Loucy (cell line): ENCODE measurements at regions not wholly inside any gene's neighbourhood (a gene's known extent, or its start where the extent isn't known, plus 50 kb on each side); places are given as distances from the start of the nearest gene placed in this dataset.

ENCODE experiments used
- H2AFZ ChIP-seq: fragments of 200-600 bp; sonication (generic); 2 replicates; pipeline ENCODE4 v1.6.0; 2016; ENCODE audit warnings: antibody characterized with exemption, mild to moderate bottlenecking, low read length, moderate library complexity
- H3F3A ChIP-seq: fragments of 200-600 bp; 2 replicates; pipeline ENCODE4 v1.6.0; 2016; ENCODE audit warnings: antibody characterized with exemption, low read depth, mild to moderate bottlenecking
- H3K27me3 ChIP-seq: fragments of 200-600 bp; sonication (generic); 2 replicates; pipeline ENCODE4 v1.6.1; 2014; ENCODE audit warnings: low read length, mild to moderate bottlenecking; ENCODE audit not compliant: insufficient read depth, poor library complexity, severe bottlenecking
- H3K36me3 ChIP-seq: fragments of 200-600 bp; sonication (generic); 2 replicates; pipeline ENCODE4 v1.6.1; 2016; ENCODE audit warnings: low read length; ENCODE audit not compliant: insufficient read depth
- H3K4me1 ChIP-seq: fragments of 200-600 bp; sonication (generic); 2 replicates; pipeline ENCODE4 v1.5.1; 2014; ENCODE audit warnings: low read length, mild to moderate bottlenecking; ENCODE audit not compliant: insufficient read depth, poor library complexity, severe bottlenecking
- H3K4me2 ChIP-seq: fragments of 200-600 bp; sonication (generic); 2 replicates; pipeline ENCODE4 v1.6.0; 2014; ENCODE audit warnings: antibody characterized with exemption, low read length, low read depth, mild to moderate bottlenecking; ENCODE audit not compliant: poor library complexity, severe bottlenecking
- H3K4me3 ChIP-seq: fragments of 200-600 bp; sonication (generic); 2 replicates; pipeline ENCODE4 v1.5.1; 2014; ENCODE audit warnings: low read length, mild to moderate bottlenecking, mixed read lengths; ENCODE audit not compliant: poor library complexity, severe bottlenecking
- H3K79me2 ChIP-seq: fragments of 200-600 bp; sonication (generic); 2 replicates; pipeline ENCODE4 v1.6.1; 2014; ENCODE audit warnings: low read length; ENCODE audit not compliant: insufficient read depth
- H3K9ac ChIP-seq: fragments of 200-600 bp; sonication (generic); 2 replicates; pipeline ENCODE4 v1.6.0; 2014; ENCODE audit warnings: mild to moderate bottlenecking, low read depth, low read length, moderate library complexity; ENCODE audit not compliant: poor library complexity, severe bottlenecking
- H3K9me2 ChIP-seq: fragments of 200-600 bp; sonication (generic); replicated peaks from 2 replicates; pipeline ENCODE4 v1.6.1; 2016; ENCODE audit warnings: low read depth, low read length, mixed read lengths
- H3K9me3 ChIP-seq: fragments of 200-600 bp; sonication (generic); 2 replicates; pipeline ENCODE4 v1.6.1; 2014; ENCODE audit warnings: mild to moderate bottlenecking, antibody characterized with exemption, low read length, low read depth; ENCODE audit not compliant: insufficient read depth
- H4K20me1 ChIP-seq: fragments of 200-600 bp; sonication (generic); 2 replicates; pipeline ENCODE4 v1.6.0; 2014; ENCODE audit warnings: antibody characterized with exemption, low read length, mild to moderate bottlenecking; ENCODE audit not compliant: insufficient read depth, poor library complexity, severe bottlenecking
- EZH2phosphoT487 ChIP-seq: fragments of 200-600 bp; IDR thresholded peaks from 2 replicates; pipeline ENCODE4 v1.6.1; 2018; ENCODE audit warnings: antibody characterized with exemption, mild to moderate bottlenecking, moderate library complexity, borderline replicate concordance
- TF ChIP-seq, protein P1 (sequence below): fragments of 200-600 bp; sonication (generic); conservative IDR thresholded peaks from 2 replicates; pipeline ENCODE4 v1.5.1; 2014; ENCODE audit warnings: mild to moderate bottlenecking, antibody characterized with exemption, low read length

DNA sequence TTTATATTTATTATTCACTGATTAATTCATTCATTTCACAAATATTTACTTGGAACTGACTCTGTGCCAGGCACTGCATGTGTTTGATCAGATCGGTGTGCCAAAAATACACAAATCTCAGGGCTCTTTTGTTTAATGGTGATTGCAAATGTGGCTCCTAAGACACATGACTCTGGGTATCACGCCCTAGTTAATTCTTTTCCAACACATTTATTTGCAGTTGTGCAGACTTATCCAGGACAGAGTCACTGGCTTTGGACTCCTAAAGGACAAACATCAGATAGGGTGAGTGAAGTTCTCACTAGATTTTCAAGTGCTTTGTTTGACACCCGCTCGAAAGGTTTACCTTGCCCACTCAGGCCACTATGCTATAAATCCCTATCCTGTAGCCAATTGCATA is 335.5 kb downstream of the BARHL2 start:
- H3K9me2 ChIP-seq, result no peaks in the 10 kb centered on the region
- no peak overlapping the region for H3K4me3 ChIP-seq
- no peak overlapping the region for H3K9ac ChIP-seq
- H3K36me3 ChIP-seq, result no peaks in the 10 kb centered on the region
- H3K27me3 ChIP-seq, result no peaks in the 10 kb centered on the region
- H4K20me1 ChIP-seq, result no peaks in the 10 kb centered on the region
- H3K4me1 ChIP-seq, result no peaks in the 10 kb centered on the region
- H2AFZ ChIP-seq, result no peak overlapping the region
- H3F3A ChIP-seq, result no peaks in the 10 kb centered on the region
- no peaks in the 10 kb centered on the region for H3K9me3 ChIP-seq
- no peak for TF ChIP-seq EZH2phosphoT487
- TF ChIP-seq, protein P1, sequence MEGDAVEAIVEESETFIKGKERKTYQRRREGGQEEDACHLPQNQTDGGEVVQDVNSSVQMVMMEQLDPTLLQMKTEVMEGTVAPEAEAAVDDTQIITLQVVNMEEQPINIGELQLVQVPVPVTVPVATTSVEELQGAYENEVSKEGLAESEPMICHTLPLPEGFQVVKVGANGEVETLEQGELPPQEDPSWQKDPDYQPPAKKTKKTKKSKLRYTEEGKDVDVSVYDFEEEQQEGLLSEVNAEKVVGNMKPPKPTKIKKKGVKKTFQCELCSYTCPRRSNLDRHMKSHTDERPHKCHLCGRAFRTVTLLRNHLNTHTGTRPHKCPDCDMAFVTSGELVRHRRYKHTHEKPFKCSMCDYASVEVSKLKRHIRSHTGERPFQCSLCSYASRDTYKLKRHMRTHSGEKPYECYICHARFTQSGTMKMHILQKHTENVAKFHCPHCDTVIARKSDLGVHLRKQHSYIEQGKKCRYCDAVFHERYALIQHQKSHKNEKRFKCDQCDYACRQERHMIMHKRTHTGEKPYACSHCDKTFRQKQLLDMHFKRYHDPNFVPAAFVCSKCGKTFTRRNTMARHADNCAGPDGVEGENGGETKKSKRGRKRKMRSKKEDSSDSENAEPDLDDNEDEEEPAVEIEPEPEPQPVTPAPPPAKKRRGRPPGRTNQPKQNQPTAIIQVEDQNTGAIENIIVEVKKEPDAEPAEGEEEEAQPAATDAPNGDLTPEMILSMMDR, result no peak
- no peaks in the 10 kb centered on the region for H3K79me2 ChIP-seq
- no peak overlapping the region for H3K4me2 ChIP-seq

DNA sequence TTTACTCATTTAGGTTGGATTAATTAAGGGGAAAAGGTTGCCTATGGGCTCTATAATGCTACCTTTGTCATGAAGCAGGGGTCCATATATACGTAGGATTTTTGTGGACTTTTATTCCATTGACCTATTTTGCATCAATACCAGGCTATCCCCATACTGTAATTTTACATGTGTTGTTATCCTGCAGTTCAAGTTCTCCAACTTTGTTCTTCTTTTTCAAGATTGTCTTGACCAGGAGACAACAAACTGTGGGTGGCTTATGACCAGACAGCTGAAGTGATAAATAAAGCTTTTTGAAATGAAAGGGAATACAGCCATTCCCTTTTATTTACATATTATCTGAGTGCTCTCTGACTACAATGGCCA is 345.7 kb downstream of the BARHL2 start:
- Histone ChIP-seq H3K4me2 (no peak overlapping the region), H3K4me3 (no peak overlapping the region), H3K79me2 (no peaks in the 10 kb centered on the region), H3F3A (no peaks in the 10 kb centered on the region), H3K4me1 (no peaks in the 10 kb centered on the region), H3K9me3 (no peaks in the 10 kb centered on the region), H3K9ac (no peak overlapping the region), H2AFZ (no peak overlapping the region), H3K27me3 (peaks cover 60% of the 10 kb centered on the region), H3K36me3 (no peaks in the 10 kb centered on the region), H3K9me2 (no peaks in the 10 kb centered on the region), H4K20me1 (no peaks in the 10 kb centered on the region)
- TF ChIP-seq EZH2phosphoT487, result no peak
- TF ChIP-seq, protein P1, result no peak

DNA sequence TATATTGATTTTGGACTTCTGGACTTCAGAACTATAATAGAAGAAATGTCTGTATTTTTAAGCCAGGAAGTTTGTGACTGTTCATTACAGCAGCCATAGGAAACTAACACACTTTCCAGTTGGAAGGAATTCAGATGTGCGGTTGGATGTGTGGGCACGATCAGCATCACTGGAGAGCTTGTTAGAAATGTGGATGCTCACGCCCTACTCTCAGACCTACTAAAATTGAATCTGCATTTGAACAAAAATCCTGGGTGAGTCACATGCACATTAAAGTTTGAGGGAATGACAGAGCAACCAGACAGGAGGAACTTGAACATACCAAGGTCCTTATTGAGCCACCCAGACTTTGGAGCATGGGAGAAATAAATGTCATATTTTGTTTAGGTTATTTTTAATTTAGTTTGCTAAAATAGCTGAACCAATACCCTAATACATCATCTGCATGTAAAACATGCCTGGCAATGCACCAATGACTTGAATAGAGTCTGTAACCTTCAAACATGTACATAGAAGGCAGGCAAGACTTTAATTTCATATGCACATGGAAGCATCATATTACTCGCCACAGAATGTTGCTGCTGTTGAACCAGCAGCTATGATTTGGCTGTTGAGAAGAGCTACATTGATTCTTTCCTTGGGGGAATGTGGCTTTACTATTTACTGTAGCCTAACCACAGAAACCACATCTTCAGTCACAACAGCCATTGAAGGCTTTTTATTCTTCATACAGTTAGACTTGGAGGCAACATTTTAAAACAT is 346.2 kb downstream of the BARHL2 start:
- Histone ChIP-seq H3F3A (no peaks in the 10 kb centered on the region), H3K36me3 (no peaks in the 10 kb centered on the region), H3K4me2 (no peak overlapping the region), H3K27me3 (peaks cover 60% of the 10 kb centered on the region), H3K79me2 (no peaks in the 10 kb centered on the region), H3K9me2 (no peaks in the 10 kb centered on the region), H3K4me1 (no peaks in the 10 kb centered on the region), H4K20me1 (no peaks in the 10 kb centered on the region), H3K9me3 (no peaks in the 10 kb centered on the region), H2AFZ (no peak overlapping the region), H3K4me3 (no peak overlapping the region), H3K9ac (no peak overlapping the region)
- no peak for TF ChIP-seq EZH2phosphoT487
- TF ChIP-seq, protein P1, result no peak
